A673 (cell line): ENCODE measurements at regions not wholly inside any gene's neighbourhood (a gene's known extent, or its start where the extent isn't known, plus 50 kb on each side); places are given as distances from the start of the nearest gene placed in this dataset.

Experiments
- BruUV-seq: library from RNA; stranded (reverse); fragments of 400-500 nt; replicated peaks from 2 replicates; lab custom pipeline; 2021; lab: Mats Ljungman, UMichigan
- CTCF ChIA-PET: fragments of 300-600 bp; sonication (Branson Sonifier 250); formaldehyde crosslinking; loops from one replicate; lab custom pipeline; 2022; ENCODE audit warnings: antibody characterized with exemption; lab: Charles Lee
- POLR2A ChIA-PET: fragments of 300-600 bp; sonication (Branson Sonifier 250); formaldehyde crosslinking; loops from one replicate; lab custom pipeline; 2022; ENCODE audit warnings: antibody characterized with exemption; ENCODE audit not compliant: low non-redundant PET; lab: Charles Lee
- DNase-seq: peaks from one replicate; pipeline ENCODE4 v3.0.0-alpha.2; 2015; ENCODE audit warnings: low spot score
- H3K27ac ChIP-seq: fragments of 200-600 bp; sonication (generic); 2 replicates; pipeline ENCODE4 v1.5.1; 2016; ENCODE audit warnings: mixed run types, low read depth, mild to moderate bottlenecking, mixed read lengths, antibody characterized with exemption, low read length; ENCODE audit not compliant: poor library complexity, severe bottlenecking
- H3K27me3 ChIP-seq: fragments of 200-600 bp; sonication (generic); replicated peaks from 2 replicates; pipeline ENCODE4 v1.6.1; 2017; ENCODE audit warnings: mixed run types, low read depth, mild to moderate bottlenecking, mixed read lengths, antibody characterized with exemption, low read length; ENCODE audit not compliant: insufficient read depth, poor library complexity
- H3K36me3 ChIP-seq: fragments of 200-600 bp; sonication (generic); 2 replicates; pipeline ENCODE4 v1.6.1; 2016; ENCODE audit warnings: mixed run types, mild to moderate bottlenecking, mixed read lengths, antibody characterized with exemption, low read length; ENCODE audit not compliant: insufficient read depth, poor library complexity, severe bottlenecking
- H3K4me1 ChIP-seq: fragments of 200-600 bp; sonication (generic); 2 replicates; pipeline ENCODE4 v1.6.1; 2017; ENCODE audit warnings: mixed run types, mild to moderate bottlenecking, mixed read lengths, antibody characterized with exemption, low read length; ENCODE audit not compliant: insufficient read depth, poor library complexity, severe bottlenecking
- H3K4me3 ChIP-seq: fragments of 200-600 bp; sonication (generic); 2 replicates; pipeline ENCODE4 v1.5.1; 2016; ENCODE audit warnings: low read depth, mixed run types, mild to moderate bottlenecking, mixed read lengths, low read length; ENCODE audit not compliant: poor library complexity, severe bottlenecking
- H3K9me3 ChIP-seq: fragments of 200-600 bp; sonication (generic); 2 replicates; pipeline ENCODE4 v1.6.1; 2016; ENCODE audit warnings: mixed run types, low read depth, mild to moderate bottlenecking, mixed read lengths, antibody characterized with exemption, low read length; ENCODE audit not compliant: poor library complexity, severe bottlenecking
- CTCF ChIP-seq: fragments of 300-800, 200-600 bp; sonication (generic); conservative IDR thresholded peaks from 2 replicates; pipeline ENCODE4 v1.5.1; 2017; ENCODE audit warnings: low read depth, mild to moderate bottlenecking, antibody characterized with exemption, low read length, moderate library complexity, mixed read lengths
- EZH2 ChIP-seq: fragments of 200-600 bp; sonication (generic); IDR thresholded peaks from 2 replicates; pipeline ENCODE4 v1.6.1; 2017; ENCODE audit warnings: borderline replicate concordance, low read depth, mild to moderate bottlenecking, mixed read lengths, antibody characterized with exemption, low read length; ENCODE audit not compliant: poor library complexity, severe bottlenecking
- intact Hi-C: fragments of 100-400 bp; cut with micrococcal nuclease; formaldehyde crosslinking; loops from one replicate; pipeline ENCODE4 v1.10.0; 2022; ENCODE audit not compliant: unreplicated experiment

- TF ChIP-seq CTCF (no peak), EZH2 (no peak)
- Histone ChIP-seq H3K4me3 (no peak overlapping the region), H3K4me1 (peaks cover 20% of the 10 kb centered on the region), H3K27ac (no peak overlapping the region), H3K9me3 (no peaks in the 10 kb centered on the region), H3K27me3 (no peaks in the 10 kb centered on the region), H3K36me3 (no peaks in the 10 kb centered on the region)
- BruUV-seq, result no TSS peak
- intact Hi-C loops, result no loop called here
- no peak for DNase-seq
- CTCF ChIA-PET, result no interaction called here
- POLR2A ChIA-PET, result no interaction called here
These were observed 249.2 kb upstream of the GSE1 start for GRCh38 chr16:85363881-85364280.

- H3K4me3 ChIP-seq, result no peak overlapping the region
- ChIA-PET POLR2A (no interaction called here), CTCF (no interaction called here)
- no TSS peak for BruUV-seq
- H3K27ac ChIP-seq, result no peak overlapping the region
- no peaks in the 10 kb centered on the region for H3K36me3 ChIP-seq
- TF ChIP-seq EZH2 (no peak), CTCF (no peak)
- no peaks in the 10 kb centered on the region for H3K27me3 ChIP-seq
- H3K9me3 ChIP-seq, result no peaks in the 10 kb centered on the region
- no peak for DNase-seq
- peaks cover 20% of the 10 kb centered on the region for H3K4me1 ChIP-seq
- intact Hi-C loops, result no loop called here
These were observed 248.6 kb upstream of the GSE1 start for GRCh38 chr16:85364323-85365040.

DNA sequence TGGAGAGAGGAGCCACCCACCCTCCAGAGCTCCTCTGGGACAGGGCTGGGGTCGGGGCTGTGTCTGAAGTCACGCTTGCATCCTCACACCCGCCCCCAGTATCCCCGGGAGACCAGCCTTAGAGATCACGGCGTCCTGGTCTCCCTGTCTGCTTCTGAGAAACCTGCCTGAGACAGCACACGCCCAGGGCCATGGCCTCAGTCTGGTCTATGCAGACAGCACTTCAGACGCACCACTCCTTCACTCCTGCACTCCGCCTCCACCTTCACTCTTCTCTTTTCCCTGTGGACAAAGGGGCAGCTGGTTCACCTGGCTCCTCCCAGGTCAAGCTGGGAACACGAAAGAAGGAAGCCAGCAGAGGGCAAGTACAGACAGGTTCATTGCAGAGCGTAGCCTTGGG is 248.0 kb upstream of the GSE1 start:
- Histone ChIP-seq H3K4me1 (peaks cover 20% of the 10 kb centered on the region), H3K4me3 (no peak overlapping the region), H3K27ac (no peak overlapping the region), H3K27me3 (no peaks in the 10 kb centered on the region), H3K36me3 (no peaks in the 10 kb centered on the region), H3K9me3 (no peaks in the 10 kb centered on the region)
- POLR2A ChIA-PET, result no interaction called here
- BruUV-seq, result no TSS peak
- DNase-seq, result no peak
- no peak for TF ChIP-seq EZH2
- no peak for TF ChIP-seq CTCF
- intact Hi-C loops, result no loop called here
- CTCF ChIA-PET, result no interaction called here
